ENCODE measurements at regions not wholly inside any gene's neighbourhood (a gene's known extent, or its start where the extent isn't known, plus 50 kb on each side); places are given as distances from the start of the nearest gene placed in this dataset.

DNA sequence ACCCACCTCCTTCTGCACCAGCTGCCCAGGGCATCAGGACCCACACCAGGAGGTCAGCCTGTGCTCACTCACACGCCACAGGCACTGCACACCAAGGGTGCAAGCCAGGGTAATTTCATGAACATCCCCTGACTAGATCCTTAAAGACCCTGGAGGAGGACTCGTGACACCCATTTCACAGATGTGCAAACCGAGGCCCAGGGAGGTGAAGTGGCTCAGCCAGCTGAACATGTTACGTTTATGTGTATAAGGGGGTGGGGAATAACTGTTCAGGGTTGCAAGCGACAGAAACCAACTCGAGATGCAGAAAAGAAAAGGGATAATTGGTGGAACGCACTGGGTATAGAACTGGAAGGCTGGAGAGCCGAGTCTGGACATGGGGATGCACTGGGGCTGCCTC lies 138.1 kb upstream of the FOXF1 start:
- TF ChIP-seq, protein P1, sequence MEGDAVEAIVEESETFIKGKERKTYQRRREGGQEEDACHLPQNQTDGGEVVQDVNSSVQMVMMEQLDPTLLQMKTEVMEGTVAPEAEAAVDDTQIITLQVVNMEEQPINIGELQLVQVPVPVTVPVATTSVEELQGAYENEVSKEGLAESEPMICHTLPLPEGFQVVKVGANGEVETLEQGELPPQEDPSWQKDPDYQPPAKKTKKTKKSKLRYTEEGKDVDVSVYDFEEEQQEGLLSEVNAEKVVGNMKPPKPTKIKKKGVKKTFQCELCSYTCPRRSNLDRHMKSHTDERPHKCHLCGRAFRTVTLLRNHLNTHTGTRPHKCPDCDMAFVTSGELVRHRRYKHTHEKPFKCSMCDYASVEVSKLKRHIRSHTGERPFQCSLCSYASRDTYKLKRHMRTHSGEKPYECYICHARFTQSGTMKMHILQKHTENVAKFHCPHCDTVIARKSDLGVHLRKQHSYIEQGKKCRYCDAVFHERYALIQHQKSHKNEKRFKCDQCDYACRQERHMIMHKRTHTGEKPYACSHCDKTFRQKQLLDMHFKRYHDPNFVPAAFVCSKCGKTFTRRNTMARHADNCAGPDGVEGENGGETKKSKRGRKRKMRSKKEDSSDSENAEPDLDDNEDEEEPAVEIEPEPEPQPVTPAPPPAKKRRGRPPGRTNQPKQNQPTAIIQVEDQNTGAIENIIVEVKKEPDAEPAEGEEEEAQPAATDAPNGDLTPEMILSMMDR (conservative IDR thresholded peaks at IDR 0.05; ENCODE audit: low read length): no peak
- DNase-seq (ENCODE audit: low read depth): no peak
- no peak overlapping the region for H3K4me3 ChIP-seq (ENCODE audit: low read length)

DNA sequence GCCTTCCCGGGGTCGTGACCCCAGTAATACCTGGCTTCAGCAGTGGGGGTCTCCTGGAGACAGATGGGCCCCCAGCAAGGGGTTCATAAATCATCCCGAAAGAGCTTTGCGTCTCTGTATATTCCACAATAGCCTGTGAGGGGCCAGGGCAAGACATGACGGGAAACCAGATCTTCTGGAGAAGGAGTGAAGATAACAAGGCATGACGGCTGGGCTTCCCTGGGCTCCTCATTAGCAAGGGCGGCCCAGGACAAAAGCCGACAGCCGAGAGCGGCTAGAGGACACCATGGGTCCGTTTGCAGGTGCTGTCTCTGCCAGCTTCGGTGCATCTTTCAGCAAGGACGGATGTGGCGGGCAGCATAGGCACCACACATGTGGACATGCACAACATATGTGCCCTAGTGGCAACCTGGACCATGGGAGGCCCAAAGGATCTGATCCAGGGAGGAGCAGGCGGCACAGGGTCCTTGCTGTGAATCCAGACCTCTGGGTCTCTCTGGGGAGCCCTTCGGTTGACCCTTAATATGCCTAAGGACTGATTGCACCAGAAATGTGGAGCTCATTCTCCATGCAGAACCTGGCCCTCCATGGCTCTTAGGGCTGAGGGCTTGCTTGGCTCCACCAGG lies 136.9 kb upstream of the FOXF1 start:
- no peak for DNase-seq (ENCODE audit: low read depth)
- H3K4me3 ChIP-seq (ENCODE audit: low read length): no peak overlapping the region
- TF ChIP-seq, protein P1 (conservative IDR thresholded peaks at IDR 0.05; ENCODE audit: low read length): no peak

- TF ChIP-seq, protein P1 (conservative IDR thresholded peaks at IDR 0.05; ENCODE audit: low read length): no peak
- H3K4me3 ChIP-seq (ENCODE audit: low read length): no peak overlapping the region
- DNase-seq (ENCODE audit: low read depth): no peak
Measured at GRCh38 chr16:86374603-86375130, 135.7 kb upstream of the FOXF1 start.

GRCh38 chr16:86375364-86375763 lies 135.0 kb upstream of the FOXF1 start:
- H3K4me3 ChIP-seq (ENCODE audit: low read length): no peak overlapping the region
- DNase-seq (ENCODE audit: low read depth): peak; percentile 83
- TF ChIP-seq, protein P1 (conservative IDR thresholded peaks at IDR 0.05; ENCODE audit: low read length): no peak

DNA sequence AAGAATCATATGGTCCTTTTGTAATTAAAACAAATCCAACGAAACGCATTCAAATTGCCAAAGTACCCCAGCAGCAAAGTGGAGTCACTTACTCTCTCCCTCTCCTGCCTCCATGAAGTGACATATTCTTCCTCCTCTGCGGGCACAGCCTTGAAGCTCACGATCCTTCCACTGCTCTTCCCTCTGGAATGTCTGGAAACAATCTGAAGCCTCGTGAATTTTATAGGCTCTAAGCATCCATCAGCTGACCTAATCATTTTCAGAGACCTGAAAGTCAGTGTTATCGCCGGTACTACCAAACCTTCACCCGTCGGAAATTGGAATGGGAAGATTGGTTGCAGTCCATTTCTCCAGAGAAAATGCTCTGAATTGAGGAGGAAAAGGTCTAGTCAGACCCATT lies 134.5 kb upstream of the FOXF1 start:
- no peak overlapping the region for H3K4me3 ChIP-seq (ENCODE audit: low read length)
- DNase-seq (ENCODE audit: low read depth): no peak

GRCh38 chr16:86376837-86377236 lies 133.5 kb upstream of the FOXF1 start:
- TF ChIP-seq, protein P1 (conservative IDR thresholded peaks at IDR 0.05; ENCODE audit: low read length): no peak
- H3K4me3 ChIP-seq (ENCODE audit: low read length): no peak overlapping the region
- DNase-seq (ENCODE audit: low read depth): no peak

More for the DNA sequence above, 134.5 kb upstream of the FOXF1 start:
- TF ChIP-seq, protein P1 (conservative IDR thresholded peaks at IDR 0.05; ENCODE audit: low read length): no peak

DNA sequence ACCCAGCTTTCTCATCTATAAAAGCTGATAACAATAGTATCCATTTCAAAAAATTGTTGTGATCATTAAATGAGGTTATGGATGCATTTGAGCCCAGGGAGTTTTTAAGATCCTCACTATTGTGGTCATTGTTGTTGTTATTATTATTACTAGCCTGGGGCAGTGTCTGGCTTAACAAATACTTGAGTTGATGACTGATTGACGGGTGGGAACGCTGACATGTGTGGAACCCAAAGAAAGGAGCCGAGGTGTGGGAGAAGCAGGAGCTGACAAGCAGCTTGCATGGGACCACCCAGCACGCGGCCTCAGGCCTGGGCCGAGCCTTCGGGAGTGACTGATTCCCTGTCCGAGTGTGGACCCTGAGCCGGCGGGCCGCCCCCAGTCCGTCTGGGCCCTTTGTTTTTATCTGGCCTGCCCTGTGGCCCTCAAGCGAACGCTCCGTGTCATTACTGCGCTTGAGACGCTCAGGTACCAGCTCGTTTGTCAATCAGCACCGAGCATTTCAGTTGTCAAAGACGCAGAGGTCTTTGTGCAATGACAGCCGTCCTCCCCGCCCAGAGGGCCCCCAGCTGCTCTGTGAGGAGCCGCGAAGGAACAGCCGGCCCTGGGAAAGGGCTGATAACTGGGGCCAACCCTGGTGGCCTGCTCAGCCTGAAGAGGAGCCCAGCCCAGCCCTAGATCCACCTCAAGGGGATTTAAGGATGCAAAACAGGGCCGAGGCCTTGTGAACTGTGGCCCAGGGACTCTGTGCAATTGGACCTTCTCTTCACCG lies 132.9 kb upstream of the FOXF1 start:
- TF ChIP-seq, protein P1 (conservative IDR thresholded peaks at IDR 0.05; ENCODE audit: low read length): no peak
- DNase-seq (ENCODE audit: low read depth): no peak
- no peak overlapping the region for H3K4me3 ChIP-seq (ENCODE audit: low read length)
